Right forelimb (tissue), 1 donor: ENCODE measurements at regions not wholly inside any gene's neighbourhood (a gene's known extent, or its start where the extent isn't known, plus 50 kb on each side); places are given as distances from the start of the nearest gene placed in this dataset.
A peak's percentile ranks its signal among the peaks of the same experiment; 100 is the strongest.

Experiments used
- DNase-seq: peaks from one replicate; pipeline ENCODE4 v3.0.0-alpha.2; 2018

- no peak for DNase-seq
Measured at GRCh38 chr9:127553793-127554192, 58.3 kb upstream of the STXBP1 start.

DNA sequence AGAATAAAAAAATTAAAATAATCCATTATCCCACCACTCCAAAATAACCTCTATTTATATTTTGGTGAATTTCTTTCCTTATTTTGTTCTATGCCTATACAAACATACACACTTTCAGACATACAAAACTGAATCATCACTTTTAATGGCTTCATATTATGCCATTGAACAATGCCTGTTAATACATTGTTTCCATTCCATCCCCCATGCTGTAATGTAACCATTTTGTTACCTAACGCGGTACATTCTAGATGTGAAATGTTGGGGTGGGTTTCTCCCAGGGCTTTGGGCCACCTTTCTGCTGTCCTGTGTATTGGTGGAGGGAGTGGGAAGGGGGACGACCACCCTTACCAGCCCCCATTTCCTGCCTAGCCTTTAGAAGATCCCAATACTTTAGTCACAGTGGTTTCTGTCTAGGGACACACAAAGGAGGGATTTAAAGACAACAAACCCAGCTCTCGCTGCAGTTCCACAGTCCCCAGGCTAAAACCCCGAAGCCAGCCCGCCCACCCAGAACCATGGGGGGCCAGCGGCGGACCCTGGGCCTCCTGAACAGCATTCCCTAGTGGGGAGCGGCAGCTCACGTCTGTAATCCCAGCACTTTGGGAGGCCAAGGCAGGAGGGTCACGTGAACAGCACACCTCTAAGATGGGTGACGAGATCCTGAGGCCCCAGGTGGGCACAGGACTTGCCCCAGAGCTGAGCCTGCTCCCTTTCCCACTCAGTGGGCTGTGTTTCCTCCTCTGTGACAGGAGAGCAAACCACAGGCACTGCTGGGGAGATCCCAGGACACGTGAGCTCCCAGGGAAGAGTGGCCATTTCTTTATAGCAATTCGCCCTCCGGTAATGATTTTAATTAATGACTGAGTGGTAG, 56.9 kb upstream of the STXBP1 start:
- no peak for DNase-seq

GRCh38 chr9:127555840-127556820, 55.9 kb upstream of the STXBP1 start:
- no peak for DNase-seq

- no peak for DNase-seq
Measured at GRCh38 chr9:127556871-127557270, 55.2 kb upstream of the STXBP1 start.

- peak; percentile 71 for DNase-seq
Measured at GRCh38 chr9:127557466-127557869, 54.6 kb upstream of the STXBP1 start.

DNA sequence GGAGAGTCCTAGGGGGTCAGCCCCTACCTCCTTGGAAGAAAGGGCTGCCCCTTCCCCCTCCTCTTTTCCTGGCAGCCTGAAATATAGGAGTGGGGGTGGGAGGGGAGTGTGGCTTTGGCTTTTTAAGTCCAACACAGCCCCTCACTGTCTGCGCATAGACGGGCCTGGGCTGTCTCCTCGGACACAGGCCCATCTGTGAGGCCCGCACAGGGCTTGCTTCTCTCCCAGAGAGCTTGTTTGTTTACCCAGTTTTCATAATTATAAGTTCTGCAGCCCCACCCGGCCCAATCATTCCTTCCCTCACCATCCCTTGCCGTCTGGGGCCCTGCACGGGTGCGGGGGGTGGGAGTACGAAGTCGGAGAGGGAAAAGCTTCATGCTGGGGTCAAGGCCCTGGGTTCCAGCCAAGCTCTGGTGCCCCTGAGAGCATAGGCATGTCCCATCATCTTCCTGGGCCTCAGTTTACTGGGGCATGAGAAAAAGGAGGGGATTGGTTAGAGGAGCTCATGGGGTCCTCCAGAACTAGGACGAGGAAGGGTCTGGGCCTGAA, 54.0 kb upstream of the STXBP1 start:
- no peak for DNase-seq

DNA sequence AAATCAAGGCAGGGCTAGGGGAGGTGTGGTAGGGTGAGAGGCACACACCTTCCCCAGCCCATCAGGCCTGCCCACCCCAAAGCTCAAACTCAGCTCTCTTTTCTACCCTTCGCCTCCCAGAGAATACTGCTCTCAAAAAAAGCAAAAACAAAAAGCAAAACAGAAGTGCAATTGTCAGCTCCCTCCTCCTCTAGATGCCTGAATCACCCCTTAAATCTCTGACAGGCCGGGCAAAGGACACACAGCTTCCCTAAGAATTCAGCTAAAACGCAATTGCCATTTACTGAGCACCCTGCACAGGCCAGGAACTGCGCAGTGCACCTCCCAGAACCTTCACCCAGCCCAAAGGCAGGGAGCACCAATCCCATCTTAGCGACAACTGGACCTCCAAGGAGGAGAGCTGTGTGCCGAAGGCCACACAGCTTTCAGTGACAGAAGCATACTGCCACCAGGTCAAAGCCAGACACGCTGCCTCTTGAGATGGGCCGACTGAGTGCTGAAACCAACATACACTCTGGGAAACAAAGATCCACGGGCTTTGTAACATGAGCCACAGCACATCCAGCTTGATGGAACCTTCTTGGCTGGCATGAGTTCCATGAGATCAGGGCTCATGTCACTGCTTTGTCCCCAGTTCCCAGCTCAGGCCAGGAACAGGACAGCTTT, 53.4 kb upstream of the STXBP1 start:
- no peak for DNase-seq

- no peak for DNase-seq
Measured at GRCh38 chr9:127559247-127559680, 52.8 kb upstream of the STXBP1 start.

DNA sequence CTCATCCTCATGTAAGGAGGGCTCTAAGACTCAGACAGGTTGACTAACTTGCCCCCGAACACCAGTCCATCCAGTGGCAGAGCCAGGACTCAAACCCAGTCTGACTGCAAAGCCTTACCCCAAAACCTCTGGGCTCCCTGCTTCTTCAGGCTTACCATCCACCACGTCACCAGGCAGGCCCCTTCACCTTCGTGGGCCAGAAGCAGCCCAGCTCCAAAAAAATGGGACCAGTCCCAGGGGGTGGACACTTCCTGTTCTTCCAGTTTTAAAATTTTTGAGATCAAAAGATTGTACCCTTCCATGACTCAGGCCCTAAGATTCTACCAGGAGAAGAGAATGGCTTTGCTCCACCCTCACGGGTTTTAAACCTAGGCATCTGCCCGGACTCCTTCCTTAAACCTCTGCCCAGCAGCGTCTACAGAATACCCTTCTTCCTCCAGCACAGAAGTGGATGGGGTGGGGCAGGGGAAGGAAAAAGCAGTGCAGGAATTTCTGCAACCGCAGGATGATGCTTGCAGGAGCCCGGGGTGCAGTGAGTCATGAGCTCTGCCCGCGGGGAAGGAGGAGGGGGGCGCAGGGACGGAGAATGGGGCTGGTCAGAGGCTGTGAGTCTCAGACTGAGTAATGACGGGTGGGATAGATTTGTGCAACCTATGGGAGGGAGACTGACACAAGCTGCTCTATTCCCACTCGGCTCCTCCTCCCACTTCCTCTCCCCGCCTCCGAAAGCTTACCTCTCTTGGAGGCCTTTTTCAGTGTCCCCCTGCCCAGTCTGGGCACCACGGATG, 50.4 kb upstream of the STXBP1 start:
- DNase-seq = peak; percentile 74
